HL-60 (cell line): ENCODE measurements at regions not wholly inside any gene's neighbourhood (a gene's known extent, or its start where the extent isn't known, plus 50 kb on each side); places are given as distances from the start of the nearest gene placed in this dataset.

ENCODE experiments used
- CTCF ChIP-seq: IDR thresholded peaks from one replicate; pipeline ENCODE4 v1.5.1; 2011; ENCODE audit warnings: low read length, control low read depth, inconsistent platforms; ENCODE audit not compliant: insufficient read depth
- GABPA ChIP-seq: IDR thresholded peaks from 2 replicates; pipeline ENCODE4 v1.6.1; 2012; ENCODE audit warnings: low read depth
- POLR2AphosphoS5 ChIP-seq: IDR thresholded peaks from 2 replicates; pipeline ENCODE4 v1.6.1; 2012; ENCODE audit warnings: low read depth
- SPI1 ChIP-seq: IDR thresholded peaks from 2 replicates; pipeline ENCODE4 v1.6.1; 2012; ENCODE audit warnings: low read depth, mild to moderate bottlenecking, borderline replicate concordance
- TF ChIP-seq, protein P1 (sequence below): IDR thresholded peaks from 2 replicates; pipeline ENCODE4 v1.6.1; 2012; ENCODE audit warnings: low read depth; ENCODE audit not compliant: insufficient replicate concordance

DNA sequence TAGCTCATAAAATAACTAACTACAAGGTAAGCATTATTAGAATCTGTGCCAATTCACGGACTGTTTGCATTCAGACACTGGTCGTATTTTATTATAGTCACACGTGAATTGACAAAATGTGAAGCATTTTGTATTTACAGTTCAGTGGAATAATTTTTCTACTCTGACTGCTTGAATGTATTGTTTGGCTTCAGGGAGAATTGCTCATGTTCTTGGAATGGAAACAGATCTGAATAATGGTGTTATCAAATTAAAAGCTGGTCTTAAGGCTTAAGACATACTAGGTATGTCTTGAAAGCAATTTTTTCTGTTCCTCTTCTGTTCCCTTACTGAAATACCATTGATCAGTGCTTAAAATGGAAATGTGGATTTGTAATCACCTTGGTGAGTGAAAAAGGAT lies 543.7 kb upstream of the TLE4 start:
- no peak for TF ChIP-seq CTCF
- TF ChIP-seq POLR2AphosphoS5: no peak
- no peak for TF ChIP-seq GABPA
- TF ChIP-seq, protein P1, sequence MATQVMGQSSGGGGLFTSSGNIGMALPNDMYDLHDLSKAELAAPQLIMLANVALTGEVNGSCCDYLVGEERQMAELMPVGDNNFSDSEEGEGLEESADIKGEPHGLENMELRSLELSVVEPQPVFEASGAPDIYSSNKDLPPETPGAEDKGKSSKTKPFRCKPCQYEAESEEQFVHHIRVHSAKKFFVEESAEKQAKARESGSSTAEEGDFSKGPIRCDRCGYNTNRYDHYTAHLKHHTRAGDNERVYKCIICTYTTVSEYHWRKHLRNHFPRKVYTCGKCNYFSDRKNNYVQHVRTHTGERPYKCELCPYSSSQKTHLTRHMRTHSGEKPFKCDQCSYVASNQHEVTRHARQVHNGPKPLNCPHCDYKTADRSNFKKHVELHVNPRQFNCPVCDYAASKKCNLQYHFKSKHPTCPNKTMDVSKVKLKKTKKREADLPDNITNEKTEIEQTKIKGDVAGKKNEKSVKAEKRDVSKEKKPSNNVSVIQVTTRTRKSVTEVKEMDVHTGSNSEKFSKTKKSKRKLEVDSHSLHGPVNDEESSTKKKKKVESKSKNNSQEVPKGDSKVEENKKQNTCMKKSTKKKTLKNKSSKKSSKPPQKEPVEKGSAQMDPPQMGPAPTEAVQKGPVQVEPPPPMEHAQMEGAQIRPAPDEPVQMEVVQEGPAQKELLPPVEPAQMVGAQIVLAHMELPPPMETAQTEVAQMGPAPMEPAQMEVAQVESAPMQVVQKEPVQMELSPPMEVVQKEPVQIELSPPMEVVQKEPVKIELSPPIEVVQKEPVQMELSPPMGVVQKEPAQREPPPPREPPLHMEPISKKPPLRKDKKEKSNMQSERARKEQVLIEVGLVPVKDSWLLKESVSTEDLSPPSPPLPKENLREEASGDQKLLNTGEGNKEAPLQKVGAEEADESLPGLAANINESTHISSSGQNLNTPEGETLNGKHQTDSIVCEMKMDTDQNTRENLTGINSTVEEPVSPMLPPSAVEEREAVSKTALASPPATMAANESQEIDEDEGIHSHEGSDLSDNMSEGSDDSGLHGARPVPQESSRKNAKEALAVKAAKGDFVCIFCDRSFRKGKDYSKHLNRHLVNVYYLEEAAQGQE: no peak
- TF ChIP-seq SPI1: no peak
